M059J (cell line): ENCODE measurements at regions not wholly inside any gene's neighbourhood (a gene's known extent, or its start where the extent isn't known, plus 50 kb on each side); places are given as distances from the start of the nearest gene placed in this dataset.

ENCODE experiments used
- DNase-seq: peaks from one replicate; pipeline ENCODE4 v3.0.0-alpha.2; 2012; ENCODE audit warnings: low read depth

DNA sequence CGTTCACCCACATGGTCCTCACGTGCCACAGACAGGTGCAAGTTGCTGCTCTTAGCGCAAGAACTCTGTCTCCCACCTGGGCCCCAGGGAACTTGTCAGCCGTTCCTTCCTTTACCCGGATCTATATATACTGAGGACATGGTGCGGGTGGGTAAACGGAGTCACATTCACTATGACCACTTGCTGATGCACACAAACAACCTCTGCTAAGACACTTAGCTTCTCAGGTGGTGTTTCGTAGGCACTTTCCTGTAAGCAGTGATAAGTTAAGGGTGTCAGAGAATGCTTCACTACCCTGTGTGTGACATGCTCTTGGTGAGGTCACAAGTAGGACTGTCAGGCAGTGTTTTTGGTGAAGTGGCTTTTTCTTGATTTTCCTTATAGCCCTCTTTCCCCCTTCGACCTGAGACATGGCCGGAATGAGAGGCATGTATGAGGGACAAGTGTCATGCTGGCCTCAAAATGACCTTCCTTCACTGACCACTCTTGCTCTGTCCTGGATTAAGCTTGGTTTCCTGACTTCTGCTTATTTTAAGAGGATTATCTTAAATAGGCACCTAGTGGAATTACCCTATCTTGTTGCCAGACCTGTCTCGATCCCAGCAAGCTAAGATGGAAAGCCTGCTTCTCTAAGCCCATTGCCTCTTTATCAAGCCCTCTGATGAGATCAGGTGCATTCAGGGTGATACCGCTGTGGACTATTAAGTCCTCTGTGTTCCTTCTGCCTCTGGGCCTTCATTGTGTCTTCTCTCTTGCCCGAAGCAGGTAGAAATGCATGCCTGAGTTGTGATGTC is 97.1 kb upstream of the CELF4 start:
- no peak for DNase-seq

DNA sequence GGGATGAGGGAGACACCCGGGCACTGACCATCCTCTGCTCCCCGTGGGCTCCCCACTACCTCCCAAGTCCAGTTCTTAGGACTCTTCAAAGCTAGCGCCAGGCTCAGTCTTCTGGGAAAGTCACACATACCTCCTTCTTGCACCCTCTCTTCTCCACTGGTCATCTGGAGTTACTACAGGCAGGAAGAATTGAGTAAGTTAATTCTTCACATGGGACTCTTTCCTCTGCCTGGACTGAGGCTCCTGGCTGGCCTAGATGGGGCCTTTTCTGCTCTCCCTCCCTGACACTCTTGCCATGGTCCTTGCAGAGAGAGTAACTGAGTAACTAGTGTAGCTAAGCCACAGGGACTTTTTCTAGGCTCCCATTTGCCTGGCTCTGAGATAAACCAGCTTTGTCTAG is 96.5 kb upstream of the CELF4 start:
- DNase-seq = no peak

DNA sequence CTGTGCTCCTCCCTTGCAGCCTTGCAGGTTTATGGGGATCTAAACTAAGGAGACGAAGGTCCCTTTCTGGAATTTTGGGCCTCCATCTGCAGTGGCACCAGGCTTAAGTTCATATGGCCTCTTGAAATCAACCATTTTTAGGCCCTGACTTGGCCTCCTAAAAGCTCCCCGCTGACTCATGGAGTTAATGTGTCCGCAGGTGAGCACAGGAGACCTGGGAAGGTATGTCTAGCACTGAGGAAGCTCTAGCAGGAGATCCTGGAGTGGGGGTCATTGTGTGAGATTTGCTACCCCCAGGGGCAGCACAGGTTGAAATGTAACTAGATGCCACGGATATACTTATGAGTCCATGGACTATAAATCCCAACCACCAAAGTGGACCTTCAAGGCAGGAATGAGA is 95.9 kb upstream of the CELF4 start:
- no peak for DNase-seq

DNA sequence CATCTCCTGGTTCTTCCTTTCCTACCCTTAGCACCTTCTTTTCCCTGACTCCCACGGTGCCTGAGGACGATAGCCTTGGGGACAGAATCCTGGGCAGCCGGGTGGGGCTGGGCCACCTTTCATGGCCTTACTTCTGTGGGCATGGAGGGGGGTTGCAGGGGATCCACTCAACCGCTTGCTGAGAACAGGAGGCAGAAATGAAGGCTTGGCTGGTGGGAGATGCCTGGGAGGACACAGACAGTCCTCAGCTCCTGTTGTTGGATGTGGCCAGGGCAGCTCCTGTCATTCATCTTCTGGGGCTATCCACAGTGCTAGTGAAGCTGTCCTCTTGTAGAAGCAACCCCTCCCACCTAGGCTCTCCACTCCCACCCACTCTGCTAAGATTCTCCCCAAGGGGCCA is 95.5 kb upstream of the CELF4 start:
- DNase-seq = no peak

DNA sequence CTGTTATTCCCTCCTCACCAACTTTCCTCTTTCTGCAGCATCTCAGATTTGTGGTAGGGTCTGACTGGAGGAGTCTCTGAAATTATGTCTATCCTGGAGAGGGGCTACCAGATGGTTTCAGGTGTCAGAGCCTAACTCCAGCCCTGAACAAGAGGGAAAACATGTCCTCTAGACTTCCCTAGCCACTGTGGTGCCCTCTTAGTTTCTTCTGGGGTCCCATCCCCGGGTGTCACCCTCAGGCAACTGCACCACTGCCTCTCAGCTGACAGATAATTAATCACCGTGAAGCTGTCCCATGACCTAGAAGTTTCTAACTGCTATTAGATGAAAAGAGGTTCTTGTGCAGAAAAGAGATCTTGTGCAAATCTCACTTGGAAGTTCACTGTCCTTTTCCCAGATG is 95.1 kb upstream of the CELF4 start:
- DNase-seq = no peak

DNA sequence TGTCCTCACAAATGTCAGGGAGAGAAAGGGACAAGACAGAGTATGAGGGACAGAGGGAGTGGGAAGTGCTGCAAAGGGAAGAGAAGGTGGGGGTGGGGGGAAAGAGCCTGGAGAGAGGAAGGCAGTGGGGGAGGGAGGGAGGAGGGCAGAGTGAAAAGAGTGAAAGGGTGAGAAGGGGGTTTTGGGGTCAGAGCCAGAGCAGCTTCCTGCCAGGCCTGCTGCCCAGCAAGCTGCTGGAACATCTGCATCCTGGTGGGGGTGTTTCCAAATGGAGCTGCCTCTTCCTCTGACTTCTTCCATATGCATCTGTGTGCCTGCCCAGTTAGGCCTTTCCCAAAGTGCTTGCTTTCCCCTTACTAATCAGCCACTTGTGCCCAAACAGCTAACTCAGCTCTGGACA is 94.3 kb upstream of the CELF4 start:
- DNase-seq = no peak

DNA sequence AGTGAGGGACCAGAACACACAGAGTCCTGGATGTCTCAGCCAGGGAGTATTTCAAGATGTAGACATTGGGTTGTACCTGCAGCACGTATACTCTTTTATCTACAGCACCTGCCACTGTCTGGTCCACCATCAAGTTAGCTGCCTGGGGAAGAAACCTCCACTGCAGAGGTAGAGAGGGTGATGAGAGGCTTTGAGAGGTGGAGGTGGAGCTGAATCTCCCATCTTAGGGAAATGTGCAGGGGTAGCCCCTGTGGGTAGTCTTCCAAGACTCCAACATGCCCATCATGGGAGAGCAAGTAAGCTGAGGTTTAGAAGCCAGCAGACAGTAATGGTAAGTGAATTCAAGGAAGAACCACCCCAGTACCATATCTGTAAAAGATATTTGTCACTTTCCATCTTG is 93.3 kb upstream of the CELF4 start:
- DNase-seq = no peak

DNA sequence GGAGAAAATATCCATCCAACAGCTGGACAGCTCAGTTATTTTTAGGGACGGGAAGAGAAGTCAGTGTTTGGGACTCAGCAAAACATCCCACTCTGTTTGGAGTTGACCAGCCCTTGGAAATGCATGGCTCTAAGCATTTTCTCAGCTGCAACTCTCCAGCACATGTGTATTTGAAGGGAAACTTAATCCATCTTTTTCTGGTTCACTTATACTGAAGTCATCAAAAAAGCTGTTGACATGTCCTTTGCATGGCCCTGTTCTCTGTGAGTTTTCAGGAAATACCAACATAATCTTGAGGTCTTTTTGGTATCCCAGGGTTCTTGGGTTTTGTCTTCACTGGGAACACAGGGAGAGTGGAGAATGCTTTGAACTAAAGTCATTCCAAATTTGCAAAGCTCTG is 91.9 kb upstream of the CELF4 start:
- DNase-seq = no peak

DNA sequence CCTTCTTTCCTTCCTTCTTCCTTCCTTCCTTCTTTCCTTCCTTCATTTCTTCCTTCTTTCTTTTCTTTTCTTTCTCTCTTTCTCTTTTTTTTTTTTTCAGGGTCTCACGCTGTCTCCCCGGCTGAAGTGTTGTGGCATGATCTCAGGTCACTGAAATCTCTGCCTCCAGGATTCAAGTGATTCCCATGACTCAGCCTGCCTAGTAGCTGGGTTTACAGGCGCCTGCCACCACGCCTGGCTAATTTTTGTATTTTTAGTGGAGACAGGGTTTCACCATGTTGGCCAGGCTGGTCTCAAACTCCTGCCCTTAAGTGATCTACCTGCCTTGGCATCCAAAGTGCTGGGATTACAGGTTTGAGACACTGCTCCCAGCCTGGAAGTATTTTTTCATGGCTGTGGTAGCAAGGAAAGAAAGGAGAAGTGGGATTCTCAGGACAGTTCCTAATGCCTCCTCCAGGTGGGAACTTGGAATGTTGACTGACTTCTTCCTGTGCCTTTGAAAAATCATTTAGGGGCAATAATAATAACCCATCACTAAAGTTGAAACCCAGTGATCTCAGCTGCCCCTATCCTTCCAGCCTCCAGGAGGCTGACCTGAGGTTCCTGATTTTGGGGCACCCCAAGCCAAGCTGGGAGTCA is 89.3 kb upstream of the CELF4 start:
- DNase-seq = no peak

DNA sequence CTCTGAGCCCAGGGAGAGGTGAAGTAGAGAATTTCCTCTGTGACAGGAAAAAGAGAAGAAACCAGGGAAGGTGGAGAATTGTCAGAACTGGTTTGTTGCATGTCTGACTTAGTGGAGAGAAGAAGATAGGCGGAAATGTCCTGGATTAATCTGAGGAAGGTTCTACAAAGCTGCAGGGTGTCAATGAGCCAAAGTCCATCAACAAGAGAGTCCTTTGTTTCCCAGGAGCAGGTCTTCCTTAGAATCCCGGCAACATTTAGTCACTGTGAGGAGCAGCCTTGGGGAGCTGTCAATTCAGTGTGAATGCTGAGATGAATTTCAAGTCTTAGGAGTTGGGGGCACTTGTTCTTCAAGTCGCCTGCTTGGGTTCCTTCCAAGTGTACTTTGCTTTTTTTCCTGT is 88.4 kb upstream of the CELF4 start:
- no peak for DNase-seq

DNA sequence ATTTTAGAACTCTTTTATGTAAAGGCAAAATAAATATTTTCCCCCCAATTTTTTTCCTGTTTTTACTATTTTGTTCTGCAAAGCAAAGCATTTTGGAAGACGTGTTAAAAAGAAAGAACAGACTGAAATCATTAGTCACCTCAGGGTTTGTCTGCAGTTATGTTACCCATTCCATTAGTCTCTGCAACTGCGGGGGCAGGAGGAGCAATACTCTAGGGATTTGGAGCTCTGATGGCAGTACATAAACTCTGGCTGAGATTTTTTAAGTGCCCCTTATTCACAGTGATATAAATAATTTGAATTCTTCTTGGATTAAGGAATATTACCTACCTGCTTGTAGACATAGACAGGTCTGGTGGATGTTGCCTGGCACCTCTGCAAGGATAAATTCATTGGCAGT is 88.0 kb upstream of the CELF4 start:
- DNase-seq = no peak

DNA sequence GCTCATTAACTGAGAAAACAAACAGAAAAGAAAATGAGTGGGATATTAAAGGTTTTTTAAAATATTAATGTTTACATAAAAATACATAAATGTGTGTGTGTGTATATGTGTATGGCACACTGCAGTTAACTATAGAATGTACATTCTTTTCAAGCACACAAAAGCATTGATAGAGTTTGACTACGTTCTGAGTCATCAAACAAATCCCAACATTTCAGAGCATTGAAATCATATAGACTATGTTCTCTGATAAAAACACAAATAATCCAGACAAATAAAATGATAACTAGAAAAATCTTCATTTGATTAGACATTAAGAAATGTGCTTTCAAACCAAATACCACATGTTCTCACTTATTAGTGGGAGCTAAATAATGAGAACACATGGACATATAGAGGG is 84.3 kb upstream of the CELF4 start:
- DNase-seq = no peak

DNA sequence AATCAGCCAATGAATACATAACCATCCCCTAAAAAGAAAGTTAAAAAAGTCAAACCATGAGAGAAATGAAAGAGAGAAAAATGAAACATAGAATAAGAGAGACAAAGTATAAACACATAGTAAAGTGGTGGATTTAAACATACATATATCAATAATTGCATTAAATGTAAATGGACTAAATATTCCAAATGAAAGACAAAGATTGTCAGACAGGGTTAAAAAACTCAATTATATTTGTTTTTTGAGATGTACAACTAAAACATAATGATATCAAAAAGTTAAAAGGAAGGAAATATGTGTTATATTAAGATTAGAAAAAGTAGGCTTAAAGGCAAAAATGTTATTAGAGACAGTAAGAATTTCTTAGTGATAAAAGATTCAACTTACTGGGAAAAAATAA is 83.8 kb upstream of the CELF4 start:
- no peak for DNase-seq

DNA sequence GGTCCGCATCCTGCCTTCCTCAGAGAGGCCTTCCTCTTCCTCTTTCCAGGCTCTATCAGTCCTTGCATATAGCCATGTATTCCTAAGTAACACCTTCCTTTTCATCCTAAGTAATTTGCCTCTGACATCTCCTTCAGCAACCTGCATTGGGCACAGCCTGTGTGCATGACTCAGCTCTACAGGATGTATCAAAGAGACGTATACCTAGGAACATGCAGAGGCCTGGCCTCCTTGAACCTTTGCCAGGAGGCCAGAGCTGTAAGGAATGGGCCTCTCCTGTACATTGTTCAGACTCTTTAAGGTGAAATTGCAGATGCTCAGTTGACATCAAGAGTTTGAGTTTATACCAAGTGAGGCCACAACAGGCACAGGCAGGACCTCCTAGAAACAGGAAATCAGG is 76.0 kb upstream of the CELF4 start:
- DNase-seq = no peak

DNA sequence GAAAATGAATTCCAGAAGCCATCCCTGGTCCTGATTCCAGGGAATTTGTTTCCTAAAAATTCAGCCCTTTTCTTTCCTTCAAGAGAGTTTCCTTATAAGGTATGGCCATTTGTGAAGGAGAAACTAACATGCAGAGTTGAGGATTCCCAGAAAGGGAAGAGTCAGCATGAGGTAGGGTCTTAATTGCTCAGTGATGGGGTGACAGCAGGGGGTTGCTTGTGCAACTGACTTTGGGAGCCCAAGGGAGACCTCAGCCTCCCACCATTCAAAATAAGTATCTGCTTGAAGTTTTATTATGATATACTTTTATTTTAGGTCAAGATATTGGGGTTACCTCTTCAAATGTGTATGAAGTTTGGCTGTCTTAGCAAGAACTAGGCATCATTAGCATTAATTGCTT is 74.9 kb upstream of the CELF4 start:
- DNase-seq = no peak

DNA sequence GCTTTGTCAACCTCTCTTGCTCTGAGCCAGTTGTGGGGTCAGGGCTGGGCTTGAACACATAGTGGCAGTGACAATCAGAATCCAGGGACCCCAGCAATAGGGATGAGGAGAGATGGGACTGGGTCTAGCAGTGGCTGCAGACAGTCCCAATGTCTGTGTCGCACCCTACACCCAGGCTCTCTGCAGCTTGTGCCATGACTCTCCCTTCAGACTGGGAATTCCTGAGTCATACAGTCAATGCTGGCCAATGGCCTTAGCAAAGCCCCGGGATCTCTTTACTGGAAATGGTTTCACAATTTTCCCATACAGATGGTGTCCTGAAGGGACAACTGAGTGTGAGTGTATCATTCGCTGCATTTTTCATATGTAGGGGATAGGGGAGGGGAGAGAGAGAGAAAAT is 74.2 kb upstream of the CELF4 start:
- no peak for DNase-seq

DNA sequence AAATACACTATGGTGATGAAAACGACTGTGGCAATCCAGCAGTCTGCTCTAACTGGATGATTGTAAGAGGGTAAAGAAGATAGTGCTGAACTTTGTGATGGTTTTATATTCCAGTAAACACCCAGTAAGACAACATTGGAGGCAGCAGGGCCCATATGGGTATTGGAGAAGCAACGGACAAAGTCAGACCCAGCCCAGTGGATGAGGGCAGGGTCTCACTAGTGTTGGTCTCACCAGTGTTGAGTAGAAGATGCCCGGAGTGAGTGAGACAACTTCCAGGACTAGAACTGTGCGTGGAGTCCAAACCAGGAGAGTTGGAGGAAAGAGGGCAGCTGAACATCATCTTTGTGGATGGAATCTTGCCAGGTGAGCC is 71.9 kb upstream of the CELF4 start:
- DNase-seq = no peak

DNA sequence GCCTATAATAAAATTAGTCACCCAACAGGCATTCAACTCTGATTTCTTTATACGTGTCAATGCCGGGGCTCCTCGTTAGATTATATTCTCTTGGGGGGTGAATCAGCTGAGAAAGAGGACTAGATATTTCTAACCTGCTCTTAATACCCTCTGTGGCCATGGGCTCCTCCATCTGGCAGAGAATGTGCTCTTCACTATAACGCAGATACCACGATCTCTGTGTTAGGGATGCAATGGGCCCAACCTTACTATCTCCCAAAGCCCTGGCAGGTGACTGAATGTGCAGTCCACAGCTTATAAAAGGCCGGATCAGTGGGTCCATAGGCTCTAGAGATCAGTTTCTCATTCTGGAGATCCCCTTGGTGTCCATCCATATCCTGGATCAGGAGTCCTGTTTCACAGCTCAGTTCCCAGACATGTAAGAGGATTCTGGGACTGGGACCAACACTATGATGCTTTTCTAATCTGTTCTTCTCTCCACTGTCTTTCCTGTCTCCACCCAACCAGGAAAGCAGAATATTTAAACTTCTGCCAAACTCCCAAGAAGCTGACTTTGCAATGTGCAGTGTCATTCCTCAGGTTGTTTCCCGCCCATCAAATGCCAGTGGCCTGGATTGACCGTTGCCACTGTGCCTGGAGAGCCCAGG is 71.4 kb upstream of the CELF4 start:
- no peak for DNase-seq

DNA sequence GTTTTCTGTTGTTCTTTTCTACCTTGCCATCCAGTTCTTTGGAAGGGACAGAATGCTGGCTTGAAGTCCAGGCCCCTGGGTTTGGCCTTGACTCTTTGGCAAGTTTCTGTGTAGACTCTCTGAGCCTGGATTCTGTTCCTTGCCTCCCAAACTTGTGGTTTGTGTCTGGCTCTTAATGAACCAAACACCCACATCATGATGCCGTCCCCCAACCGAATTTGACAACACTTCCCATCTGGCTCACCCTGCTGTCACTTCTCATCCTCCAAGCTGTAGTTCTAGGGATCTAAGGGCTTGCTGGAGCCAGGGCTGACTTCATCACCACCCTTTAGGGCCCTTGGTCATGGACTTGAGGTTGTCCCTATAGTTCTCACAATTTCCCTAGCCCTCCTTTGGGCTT is 68.9 kb upstream of the CELF4 start:
- DNase-seq = no peak

DNA sequence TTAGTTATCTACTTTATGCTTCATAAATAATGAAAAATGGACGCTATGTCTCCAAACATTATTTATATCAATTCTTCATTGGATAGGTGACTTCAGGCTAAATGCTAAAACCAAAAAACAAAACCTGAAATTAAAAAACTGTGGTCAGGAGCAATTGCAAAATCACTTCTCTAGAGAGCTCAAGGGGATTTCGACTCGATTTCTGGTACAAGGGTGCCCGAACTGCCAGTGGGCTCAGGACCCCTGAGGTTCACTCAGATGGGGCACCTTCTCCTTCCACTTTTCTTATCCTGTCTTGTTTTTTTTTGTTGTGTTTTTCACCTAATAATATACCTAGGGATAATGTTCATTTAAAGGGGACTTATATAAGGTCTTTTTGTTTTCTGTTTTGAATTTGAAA is 65.8 kb upstream of the CELF4 start:
- DNase-seq = no peak

DNA sequence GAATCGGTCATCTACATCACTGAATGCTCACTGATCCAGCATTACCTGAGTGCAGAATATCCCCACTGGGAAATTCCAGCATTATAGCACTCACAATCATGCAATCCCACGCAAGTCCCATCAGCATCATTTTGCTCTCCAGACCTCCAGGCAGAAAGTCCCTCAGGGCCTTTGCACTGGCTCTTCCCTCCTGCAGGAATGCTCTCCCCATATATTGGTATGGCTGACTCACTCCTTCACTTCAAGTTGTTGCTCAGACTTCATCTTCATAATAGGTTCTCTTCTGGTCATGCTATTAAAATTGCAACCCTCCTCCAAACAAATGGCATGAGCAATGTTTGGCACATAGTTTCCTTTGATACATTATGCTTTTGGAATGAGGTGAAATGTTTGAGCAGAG is 64.7 kb upstream of the CELF4 start:
- DNase-seq = no peak

DNA sequence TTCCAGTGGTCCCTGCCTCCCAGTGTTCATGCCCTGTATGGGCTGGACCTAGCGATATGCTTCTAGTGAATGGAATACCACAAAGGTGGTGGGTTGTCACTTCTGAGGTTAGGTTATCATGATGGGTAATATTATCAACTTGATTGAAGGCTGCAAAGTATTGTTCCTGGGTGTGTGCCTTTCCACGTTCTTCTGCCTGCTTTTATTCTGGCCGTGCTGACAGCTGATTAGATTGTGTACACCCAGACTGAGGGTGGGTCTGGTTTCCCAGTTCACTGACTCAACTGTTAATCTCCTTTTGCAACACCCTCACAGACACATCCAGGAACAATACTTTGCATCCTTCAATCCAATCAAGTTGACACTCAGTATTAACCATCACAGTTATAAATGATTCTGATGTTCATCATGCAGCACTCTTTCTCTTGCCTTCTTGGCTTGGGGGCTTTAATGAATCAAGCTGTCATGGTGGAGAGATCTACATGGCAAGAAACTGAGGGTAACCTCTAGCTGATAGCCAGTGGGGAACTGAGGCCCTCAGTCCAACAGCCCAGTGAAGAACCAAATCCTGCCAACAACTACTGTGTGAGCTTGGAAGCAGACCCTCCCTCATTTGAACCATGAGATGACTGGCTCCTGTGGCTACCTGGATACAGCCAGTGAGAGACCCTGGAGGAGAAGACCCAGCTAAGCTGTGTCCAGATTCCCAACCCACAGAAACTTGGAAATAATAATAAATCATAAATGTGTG is 63.0 kb upstream of the CELF4 start:
- no peak for DNase-seq

DNA sequence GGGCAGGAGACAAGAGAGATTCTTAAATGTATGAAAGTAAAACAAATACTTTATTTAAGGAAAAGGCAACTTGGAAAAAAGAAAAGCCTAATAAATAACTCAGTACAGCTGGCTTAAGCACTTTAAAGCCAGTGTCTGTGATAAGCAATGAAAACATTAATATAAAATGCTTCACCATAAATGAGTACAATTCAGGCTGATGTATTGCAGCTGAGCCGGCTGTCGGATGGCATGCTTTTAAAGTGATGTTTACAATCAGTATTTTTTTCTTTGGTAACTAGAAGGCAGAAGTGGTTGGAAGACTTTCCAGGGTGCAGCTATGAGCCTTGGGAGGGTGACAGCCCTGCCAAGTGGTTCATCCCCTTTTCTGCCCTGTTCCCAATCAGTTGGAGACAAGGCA is 58.7 kb upstream of the CELF4 start:
- DNase-seq = no peak
